A549 (cell line): ENCODE measurements at regions not wholly inside any gene's neighbourhood (a gene's known extent, or its start where the extent isn't known, plus 50 kb on each side); places are given as distances from the start of the nearest gene placed in this dataset.

Experiments
- EP300 ChIP-seq, 2 experiments: fragments of >200 bp; sonication (Bioruptor Twin); formaldehyde crosslinking; IDR thresholded peaks; 2 replicates in 1 of 2; 3 replicates in 1 of 2; pipeline ENCODE4 v1.6.1; 2016 to 2017
- MYC ChIP-seq: IDR thresholded peaks from 2 replicates; pipeline ENCODE4 v1.6.1; 2012; ENCODE audit warnings: mild to moderate bottlenecking, inconsistent platforms, low read length, improper control_type of control experiment, borderline replicate concordance
- POLR2A ChIP-seq: IDR thresholded peaks from 2 replicates; pipeline ENCODE4 v1.6.1; 2012; ENCODE audit warnings: mild to moderate bottlenecking, low read length
- TF ChIP-seq, protein P1 (sequence below): fragments of >200 bp; sonication (Bioruptor Twin); formaldehyde crosslinking; IDR thresholded peaks from 3 replicates; pipeline ENCODE4 v1.5.1; 2016
- TF ChIP-seq, protein P2 (sequence below): IDR thresholded peaks from 2 replicates; pipeline ENCODE4 v1.6.1; 2012
- TF ChIP-seq, protein P3 (sequence below): fragments of >200 bp; sonication (Bioruptor Twin); formaldehyde crosslinking; IDR thresholded peaks from 3 replicates; pipeline ENCODE4 v1.6.1; 2016

DNA sequence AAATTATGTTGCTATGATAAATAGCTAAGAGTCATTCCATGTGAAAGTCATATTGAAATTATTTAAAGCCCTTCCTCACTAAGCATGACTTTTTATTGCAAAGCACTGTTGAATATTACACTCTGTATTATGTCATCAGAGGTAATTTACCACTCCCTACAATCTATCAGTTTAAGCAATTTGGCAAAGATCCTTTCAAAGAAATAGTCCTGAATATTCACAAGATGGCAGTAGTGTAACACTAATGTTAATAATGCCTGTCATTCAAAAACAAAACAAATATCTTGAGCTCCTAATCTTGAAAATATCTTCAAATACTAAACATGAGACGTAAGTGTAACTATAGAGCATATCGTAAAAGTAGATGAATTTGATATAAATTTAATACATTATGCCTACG is 208.6 kb upstream of the TECRL start:
- TF ChIP-seq, protein P1, sequence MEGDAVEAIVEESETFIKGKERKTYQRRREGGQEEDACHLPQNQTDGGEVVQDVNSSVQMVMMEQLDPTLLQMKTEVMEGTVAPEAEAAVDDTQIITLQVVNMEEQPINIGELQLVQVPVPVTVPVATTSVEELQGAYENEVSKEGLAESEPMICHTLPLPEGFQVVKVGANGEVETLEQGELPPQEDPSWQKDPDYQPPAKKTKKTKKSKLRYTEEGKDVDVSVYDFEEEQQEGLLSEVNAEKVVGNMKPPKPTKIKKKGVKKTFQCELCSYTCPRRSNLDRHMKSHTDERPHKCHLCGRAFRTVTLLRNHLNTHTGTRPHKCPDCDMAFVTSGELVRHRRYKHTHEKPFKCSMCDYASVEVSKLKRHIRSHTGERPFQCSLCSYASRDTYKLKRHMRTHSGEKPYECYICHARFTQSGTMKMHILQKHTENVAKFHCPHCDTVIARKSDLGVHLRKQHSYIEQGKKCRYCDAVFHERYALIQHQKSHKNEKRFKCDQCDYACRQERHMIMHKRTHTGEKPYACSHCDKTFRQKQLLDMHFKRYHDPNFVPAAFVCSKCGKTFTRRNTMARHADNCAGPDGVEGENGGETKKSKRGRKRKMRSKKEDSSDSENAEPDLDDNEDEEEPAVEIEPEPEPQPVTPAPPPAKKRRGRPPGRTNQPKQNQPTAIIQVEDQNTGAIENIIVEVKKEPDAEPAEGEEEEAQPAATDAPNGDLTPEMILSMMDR = peak; percentile 29; the same call in 2 of the 3 replicates
- TF ChIP-seq EP300 (IDR thresholded peaks at IDR 0.05) = no peak
- TF ChIP-seq, protein P2, sequence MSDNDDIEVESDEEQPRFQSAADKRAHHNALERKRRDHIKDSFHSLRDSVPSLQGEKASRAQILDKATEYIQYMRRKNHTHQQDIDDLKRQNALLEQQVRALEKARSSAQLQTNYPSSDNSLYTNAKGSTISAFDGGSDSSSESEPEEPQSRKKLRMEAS = no peak
- TF ChIP-seq POLR2A = no peak
- TF ChIP-seq, protein P3, sequence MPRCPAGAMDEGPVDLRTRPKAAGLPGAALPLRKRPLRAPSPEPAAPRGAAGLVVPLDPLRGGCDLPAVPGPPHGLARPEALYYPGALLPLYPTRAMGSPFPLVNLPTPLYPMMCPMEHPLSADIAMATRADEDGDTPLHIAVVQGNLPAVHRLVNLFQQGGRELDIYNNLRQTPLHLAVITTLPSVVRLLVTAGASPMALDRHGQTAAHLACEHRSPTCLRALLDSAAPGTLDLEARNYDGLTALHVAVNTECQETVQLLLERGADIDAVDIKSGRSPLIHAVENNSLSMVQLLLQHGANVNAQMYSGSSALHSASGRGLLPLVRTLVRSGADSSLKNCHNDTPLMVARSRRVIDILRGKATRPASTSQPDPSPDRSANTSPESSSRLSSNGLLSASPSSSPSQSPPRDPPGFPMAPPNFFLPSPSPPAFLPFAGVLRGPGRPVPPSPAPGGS = no peak
- TF ChIP-seq MYC = no peak
